ENCODE measurements at regions not wholly inside any gene's neighbourhood (a gene's known extent, or its start where the extent isn't known, plus 50 kb on each side); places are given as distances from the start of the nearest gene placed in this dataset.

DNA sequence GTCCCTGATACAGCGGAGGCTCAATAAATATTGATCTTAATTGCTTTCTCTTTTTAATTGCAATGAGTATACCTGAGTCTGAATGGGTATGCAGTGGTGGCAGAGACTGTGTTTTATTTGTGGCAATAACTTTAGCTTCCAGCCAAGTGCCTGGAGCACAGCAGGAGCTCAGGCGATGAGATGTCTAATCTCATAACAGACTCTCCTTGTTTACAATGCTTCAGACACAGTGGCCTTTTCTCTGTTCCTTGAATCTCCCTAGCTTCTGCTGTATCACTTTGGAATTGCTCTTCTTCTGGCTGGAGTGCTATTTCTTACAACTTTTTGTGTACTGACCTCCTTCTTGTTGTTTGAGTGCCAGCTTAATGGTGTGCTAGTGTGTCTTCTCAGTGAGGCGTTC is 91.5 kb upstream of the UNC5C start (continued):
- TF ChIP-seq, protein P1, sequence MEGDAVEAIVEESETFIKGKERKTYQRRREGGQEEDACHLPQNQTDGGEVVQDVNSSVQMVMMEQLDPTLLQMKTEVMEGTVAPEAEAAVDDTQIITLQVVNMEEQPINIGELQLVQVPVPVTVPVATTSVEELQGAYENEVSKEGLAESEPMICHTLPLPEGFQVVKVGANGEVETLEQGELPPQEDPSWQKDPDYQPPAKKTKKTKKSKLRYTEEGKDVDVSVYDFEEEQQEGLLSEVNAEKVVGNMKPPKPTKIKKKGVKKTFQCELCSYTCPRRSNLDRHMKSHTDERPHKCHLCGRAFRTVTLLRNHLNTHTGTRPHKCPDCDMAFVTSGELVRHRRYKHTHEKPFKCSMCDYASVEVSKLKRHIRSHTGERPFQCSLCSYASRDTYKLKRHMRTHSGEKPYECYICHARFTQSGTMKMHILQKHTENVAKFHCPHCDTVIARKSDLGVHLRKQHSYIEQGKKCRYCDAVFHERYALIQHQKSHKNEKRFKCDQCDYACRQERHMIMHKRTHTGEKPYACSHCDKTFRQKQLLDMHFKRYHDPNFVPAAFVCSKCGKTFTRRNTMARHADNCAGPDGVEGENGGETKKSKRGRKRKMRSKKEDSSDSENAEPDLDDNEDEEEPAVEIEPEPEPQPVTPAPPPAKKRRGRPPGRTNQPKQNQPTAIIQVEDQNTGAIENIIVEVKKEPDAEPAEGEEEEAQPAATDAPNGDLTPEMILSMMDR (conservative IDR thresholded peaks at IDR 0.05; ENCODE audit: low read depth in 2 of 2), result no peak
- no peak for TF ChIP-seq EZH2 (IDR thresholded peaks at IDR 0.05; ENCODE audit: low read depth, unreplicated experiment)
- no peak for TF ChIP-seq NANOG (IDR thresholded peaks at IDR 0.05; ENCODE audit: borderline replicate concordance)
- no peak for TF ChIP-seq POLR2AphosphoS5 (IDR thresholded peaks at IDR 0.05; ENCODE audit: low read depth)
- TF ChIP-seq JUNB (IDR thresholded peaks at IDR 0.05; ENCODE audit: unreplicated experiment), result no peak
- TF ChIP-seq STAT1 (IDR thresholded peaks at IDR 0.05; ENCODE audit: unreplicated experiment), result no peak

DNA sequence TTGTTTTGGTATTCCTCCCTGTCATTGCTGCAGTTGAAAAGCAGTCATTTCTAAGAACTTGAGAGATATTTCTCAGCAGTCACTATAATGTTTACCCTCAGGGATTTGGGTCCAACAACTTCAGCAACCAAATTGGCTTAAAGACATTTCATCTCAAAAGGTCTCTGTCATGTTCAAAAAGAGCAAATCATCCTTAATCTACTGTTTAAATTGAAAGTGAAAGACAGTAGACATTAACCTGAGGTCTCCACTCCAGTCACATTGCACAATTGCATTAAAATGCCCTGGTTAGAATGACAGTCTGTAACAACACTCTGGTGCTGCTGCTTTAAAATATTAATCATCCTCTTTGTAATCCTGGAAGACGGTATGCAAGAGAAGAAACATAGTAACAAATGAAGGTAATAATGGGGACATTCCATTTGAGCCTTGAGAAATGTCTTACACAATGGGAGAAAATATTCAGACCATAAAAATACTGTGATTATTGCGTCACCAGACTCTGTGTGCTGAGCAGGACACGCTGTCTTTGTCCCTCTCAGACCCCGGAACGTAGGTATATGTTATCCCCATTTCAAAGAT is 90.2 kb upstream of the UNC5C start:
- DNase-seq (ENCODE audit: low spot score) (no peak), ATAC-seq (no peak)
- H2AFZ ChIP-seq, result peak overlapping the region; percentile 91
- no peaks in the 10 kb centered on the region for H4K20me1 ChIP-seq (replicated peaks; ENCODE audit: insufficient read depth)
- Mint-ChIP-seq H3K9me3 (no peaks in the 10 kb centered on the region), H3K4me1 (peaks cover 18% of the 10 kb centered on the region), H3K27me3 (ENCODE audit: insufficient read depth, low read depth, poor library complexity) (no peaks in the 10 kb centered on the region), H3K27ac (no peak overlapping the region), H3K4me3 (no peak overlapping the region), H3K36me3 (ENCODE audit: low read depth) (no peaks in the 10 kb centered on the region; the same call in 2 of the 3 replicates)
- H3F3A ChIP-seq (replicated peaks; ENCODE audit: low read depth), result no peaks in the 10 kb centered on the region
- no peak overlapping the region for H3K27ac ChIP-seq (ENCODE audit: low read depth)
- H3K79me2 ChIP-seq (replicated peaks; ENCODE audit: insufficient read depth), result no peaks in the 10 kb centered on the region
- peaks cover 19% of the 10 kb centered on the region; the same call in 1 of the 2 replicates for H3K4me1 ChIP-seq (ENCODE audit: insufficient read depth)
- no peak for TF ChIP-seq POLR2AphosphoS5 (IDR thresholded peaks at IDR 0.05; ENCODE audit: low read depth)
- no peak for TF ChIP-seq JUNB (IDR thresholded peaks at IDR 0.05; ENCODE audit: unreplicated experiment)
- no peak overlapping the region for H3K4me3 ChIP-seq
- no peak overlapping the region for H3K4me2 ChIP-seq
- peaks cover 11% of the 10 kb centered on the region for H3K9me2 ChIP-seq (ENCODE audit: insufficient read depth)
- H3K27me3 ChIP-seq (ENCODE audit: insufficient read depth), result no peaks in the 10 kb centered on the region
- no peaks in the 10 kb centered on the region for H3K36me3 ChIP-seq (ENCODE audit: insufficient read depth)

DNA sequence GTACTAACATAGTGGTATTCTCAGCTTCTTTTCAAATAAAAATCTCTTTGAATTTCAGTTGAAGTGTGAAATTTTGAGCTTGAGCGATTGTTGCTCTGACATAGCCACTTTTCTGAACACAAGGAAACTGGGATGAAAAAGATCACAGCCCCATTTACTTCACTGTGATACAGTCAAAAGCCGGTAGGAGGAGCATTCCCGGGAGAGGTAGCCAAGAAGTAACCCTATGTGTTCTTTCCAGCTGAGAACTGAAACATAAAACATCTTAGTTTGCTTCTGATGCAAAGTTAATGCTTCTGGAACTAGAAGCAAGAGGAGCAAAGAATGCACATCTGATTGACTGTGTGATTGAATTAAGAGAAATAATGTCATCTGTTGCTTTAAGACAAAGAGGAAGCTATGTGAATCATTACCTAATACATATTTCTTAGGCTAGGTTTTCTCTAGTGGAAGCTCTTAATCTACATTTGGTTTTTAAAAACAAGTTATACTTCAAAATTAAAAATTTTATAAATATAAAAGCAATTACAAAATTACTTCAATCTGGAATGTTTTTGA is 88.3 kb upstream of the UNC5C start:
- H3K27ac Mint-ChIP-seq, result no peak overlapping the region
- no peak overlapping the region for H3K4me3 Mint-ChIP-seq
- ATAC-seq (peak; percentile 74), DNase-seq (ENCODE audit: low spot score) (peak; percentile 79)
- Histone ChIP-seq H4K20me1 (replicated peaks; ENCODE audit: insufficient read depth) (no peaks in the 10 kb centered on the region), H3F3A (replicated peaks; ENCODE audit: low read depth) (no peaks in the 10 kb centered on the region), H3K4me2 (no peak overlapping the region), H3K27me3 (ENCODE audit: insufficient read depth) (no peaks in the 10 kb centered on the region), H3K79me2 (replicated peaks; ENCODE audit: insufficient read depth) (no peaks in the 10 kb centered on the region), H3K27ac (ENCODE audit: low read depth) (no peak overlapping the region), H3K4me3 (no peak overlapping the region), H2AFZ (no peak overlapping the region), H3K4me1 (ENCODE audit: insufficient read depth) (peaks cover 19% of the 10 kb centered on the region; the same call in 1 of the 2 replicates), H3K9me2 (ENCODE audit: insufficient read depth) (peaks cover 8% of the 10 kb centered on the region), H3K36me3 (ENCODE audit: insufficient read depth) (no peaks in the 10 kb centered on the region)
- no peaks in the 10 kb centered on the region for H3K9me3 Mint-ChIP-seq
- H3K27me3 Mint-ChIP-seq (ENCODE audit: insufficient read depth, low read depth, poor library complexity), result no peaks in the 10 kb centered on the region
- peaks cover 18% of the 10 kb centered on the region for H3K4me1 Mint-ChIP-seq
- H3K36me3 Mint-ChIP-seq (ENCODE audit: low read depth), result no peaks in the 10 kb centered on the region; the same call in 2 of the 3 replicates
- TF ChIP-seq, protein P1 (conservative IDR thresholded peaks at IDR 0.05; ENCODE audit: low read depth in 2 of 2), result peak; percentile 60 to 65
- no peak for TF ChIP-seq STAT1 (IDR thresholded peaks at IDR 0.05; ENCODE audit: unreplicated experiment)
